ENCODE measurements at regions not wholly inside any gene's neighbourhood (a gene's known extent, or its start where the extent isn't known, plus 50 kb on each side); places are given as distances from the start of the nearest gene placed in this dataset.
"Not testable (repeated sequence)": the region's sequence is repeated elsewhere in the genome, so short reads cannot be mapped to it uniquely, and the experiment has no call there.

DNA sequence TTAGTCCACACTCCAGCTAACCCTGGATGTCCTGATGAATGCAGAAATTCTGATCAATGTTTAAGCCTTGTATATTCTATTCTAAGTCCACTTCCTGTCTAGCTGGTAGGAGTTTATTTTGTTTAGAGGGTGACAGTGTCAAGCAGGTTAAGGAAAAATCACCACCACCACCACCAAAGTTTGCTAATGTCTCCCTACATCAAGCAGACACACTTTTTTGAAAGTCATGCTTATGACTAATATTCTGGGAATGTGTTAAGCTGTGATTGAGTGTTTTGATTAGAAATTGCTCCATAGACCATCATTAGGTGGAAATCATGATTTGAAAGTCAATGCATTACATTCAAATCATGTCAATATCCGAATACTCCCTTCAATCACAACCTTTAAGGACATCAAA, 1530.1 kb downstream of the MAT2B start:
- no peak for DNase-seq

DNA sequence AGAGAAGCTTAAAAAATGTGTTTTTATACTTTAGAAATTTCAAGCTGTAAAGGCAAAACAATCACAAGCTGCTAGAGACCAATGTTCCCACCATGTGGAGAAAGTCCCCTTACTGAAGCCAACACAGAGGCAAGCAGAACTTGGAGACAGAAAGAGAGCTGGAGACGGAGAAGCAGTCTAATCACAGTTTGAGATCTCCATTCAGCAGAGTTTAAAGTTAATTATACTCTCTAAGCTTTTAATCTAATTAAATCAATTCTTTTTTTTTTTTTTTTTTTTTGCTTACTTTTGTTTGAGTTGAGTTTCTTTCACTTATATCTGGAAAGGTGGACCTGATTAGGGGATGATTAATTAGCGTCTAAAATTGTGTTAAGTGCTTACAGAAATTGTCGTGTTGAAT, 1534.3 kb downstream of the MAT2B start:
- DNase-seq: no peak

DNA sequence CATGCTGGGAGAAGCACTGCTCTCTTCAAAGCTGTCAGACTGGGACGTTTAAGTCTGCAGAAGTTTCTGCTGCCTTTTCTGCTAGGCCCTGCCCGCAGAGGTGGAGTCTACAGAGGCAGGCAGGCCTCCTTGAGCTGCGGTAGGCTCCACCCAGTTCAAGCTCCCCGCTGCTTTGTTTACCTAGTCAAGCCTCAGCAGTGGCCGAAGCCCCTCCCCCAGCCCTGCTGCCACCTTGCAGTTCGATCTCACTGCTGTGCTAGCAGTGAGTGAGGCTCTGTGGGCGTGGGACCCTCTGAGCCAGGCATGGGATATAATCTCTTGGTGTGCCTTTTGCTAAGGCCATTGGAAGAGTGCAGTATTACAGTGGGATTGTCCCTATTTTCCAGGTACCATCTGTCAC, 1540.5 kb downstream of the MAT2B start:
- DNase-seq: not testable (repeated sequence)

DNA sequence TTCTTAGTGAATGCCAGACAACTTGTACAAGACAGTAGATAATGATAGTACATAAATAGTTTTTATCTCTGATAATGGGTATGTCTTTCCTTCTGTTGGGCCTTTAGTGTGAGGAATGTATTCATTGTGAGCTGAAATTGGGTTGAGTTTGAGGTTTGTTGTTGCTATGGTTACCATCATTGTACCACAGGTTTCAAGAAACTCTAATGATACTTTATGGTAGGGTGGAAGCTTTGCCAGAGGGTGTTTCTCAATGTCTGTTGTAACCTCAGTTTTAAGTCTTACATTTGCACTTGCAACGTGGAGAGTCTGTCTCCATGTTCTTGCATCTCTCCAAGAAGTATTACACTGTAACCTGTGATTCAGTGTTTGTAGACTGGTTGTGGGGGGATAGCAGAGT, 1550.1 kb downstream of the MAT2B start:
- DNase-seq: no peak

DNA sequence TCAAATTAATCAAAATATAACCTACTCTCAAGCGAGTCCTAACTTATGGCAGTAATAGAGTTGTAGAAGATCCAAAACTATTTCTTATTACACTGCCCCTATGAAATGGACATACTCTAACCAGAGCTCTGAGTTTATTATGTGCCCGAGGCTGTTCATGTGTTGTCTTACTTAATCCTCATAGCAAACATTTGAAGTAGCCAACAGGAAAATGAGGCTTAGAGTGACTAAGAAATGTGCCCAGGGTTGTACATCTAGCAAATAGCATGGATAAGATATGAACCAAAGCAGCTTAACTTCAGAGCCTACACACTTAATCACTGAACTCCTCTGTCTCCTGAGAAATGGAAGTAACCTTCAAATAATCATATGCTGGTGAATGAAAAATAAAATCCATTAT, 1551.7 kb downstream of the MAT2B start:
- DNase-seq: no peak

DNA sequence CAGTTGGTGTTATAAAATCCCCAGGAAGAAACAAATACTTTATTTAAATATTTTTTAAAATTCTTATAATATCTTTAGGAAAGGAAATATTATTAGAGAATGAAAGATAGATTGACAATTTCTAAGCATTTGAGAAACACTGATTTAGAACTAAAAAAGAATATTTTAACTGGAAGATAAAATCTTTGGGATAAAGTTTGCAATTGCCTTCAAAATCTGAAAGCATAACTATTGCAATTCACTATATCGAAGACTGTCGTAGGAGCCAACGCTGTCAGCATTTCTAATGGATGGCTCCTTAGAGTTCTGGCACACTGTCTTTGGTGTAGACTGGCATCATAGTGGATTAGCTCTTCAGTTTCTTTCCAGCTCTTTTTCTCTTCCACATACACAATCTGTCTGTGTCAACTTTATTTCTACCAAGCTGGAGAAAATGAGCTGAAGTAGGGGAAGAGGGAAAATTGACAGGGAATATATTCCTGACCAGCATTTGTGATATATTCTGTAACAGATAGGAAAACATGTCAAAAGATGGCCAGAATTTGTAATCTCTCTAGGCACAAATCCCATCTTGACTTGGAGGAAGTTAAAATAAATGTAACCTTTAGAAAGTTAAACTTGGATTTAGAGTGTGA, 1561.4 kb downstream of the MAT2B start:
- DNase-seq: no peak

DNA sequence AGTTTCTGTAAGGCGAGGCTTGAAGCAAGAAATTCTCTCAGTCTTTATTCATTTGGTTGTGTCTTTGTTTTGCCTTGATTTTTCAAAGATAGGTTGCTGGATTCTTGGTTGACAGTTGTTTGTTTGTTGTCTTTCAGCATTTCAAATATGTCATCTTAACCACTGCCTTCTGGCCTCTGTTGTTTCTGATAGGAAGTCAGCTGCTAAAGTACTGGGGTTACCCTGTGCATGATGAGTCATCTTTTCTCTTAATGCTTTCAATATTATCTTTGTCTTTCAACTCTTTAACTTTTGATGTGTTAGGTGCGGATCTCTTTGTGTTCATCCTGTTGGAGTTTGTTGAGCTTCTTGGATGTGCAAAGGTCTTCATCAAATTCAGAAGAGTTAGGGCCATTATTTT, 1571.3 kb downstream of the MAT2B start:
- no peak for DNase-seq

DNA sequence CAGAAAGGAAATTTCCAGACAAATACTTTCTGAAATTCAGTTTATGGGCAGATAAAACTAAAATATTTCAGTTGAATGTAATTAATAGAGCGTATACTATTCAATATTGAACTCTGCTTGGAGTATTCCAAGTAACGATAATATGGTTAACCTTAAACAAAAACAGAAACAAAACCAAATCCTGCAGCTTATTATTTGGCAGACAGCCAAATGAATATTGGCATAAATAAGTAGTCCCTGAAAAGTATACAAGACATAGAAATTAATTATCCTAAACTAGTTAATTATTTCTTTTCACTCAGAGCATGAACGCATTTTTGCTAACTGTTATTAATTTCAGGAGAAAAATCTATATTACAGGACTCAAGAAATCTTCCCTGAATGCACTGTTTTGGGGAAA, 1574.0 kb downstream of the MAT2B start:
- DNase-seq: no peak

DNA sequence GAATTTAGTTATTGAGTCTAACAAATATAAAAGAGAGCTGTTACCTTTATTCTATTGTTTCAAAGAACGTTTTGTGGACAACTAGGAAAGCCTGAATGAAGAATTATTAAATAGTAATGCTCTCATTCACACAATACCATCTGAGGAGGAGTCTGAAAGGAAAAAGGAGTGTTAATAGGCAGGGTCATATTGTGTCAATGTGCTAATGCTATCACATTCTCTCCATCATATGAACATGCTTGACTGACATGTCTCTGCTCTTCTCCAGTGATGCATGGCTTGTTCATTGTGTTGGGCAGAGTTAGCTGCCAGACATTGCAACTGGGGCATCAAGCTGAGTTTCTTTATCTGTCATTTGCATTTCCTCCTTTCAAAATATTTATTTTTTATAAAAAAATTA, 1578.0 kb downstream of the MAT2B start:
- DNase-seq: no peak

DNA sequence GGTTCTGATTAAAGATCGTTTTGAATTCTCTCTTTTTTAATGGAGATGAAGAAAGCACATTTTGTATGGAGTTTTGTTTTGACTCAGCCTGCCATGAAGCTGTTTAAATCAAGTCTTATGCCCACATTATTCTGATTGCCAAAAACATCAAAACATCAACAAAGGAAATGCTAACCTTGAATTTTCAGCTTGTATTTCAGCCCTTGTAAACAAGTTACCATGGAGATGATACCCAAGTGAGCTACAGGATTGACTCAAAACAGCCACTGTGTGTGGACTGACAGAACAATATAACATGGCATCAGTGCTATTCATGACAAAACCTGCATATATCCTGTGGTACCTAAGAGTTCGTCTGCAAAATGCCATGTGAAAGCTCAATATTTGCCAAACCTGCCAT, 1581.0 kb downstream of the MAT2B start:
- DNase-seq: no peak

DNA sequence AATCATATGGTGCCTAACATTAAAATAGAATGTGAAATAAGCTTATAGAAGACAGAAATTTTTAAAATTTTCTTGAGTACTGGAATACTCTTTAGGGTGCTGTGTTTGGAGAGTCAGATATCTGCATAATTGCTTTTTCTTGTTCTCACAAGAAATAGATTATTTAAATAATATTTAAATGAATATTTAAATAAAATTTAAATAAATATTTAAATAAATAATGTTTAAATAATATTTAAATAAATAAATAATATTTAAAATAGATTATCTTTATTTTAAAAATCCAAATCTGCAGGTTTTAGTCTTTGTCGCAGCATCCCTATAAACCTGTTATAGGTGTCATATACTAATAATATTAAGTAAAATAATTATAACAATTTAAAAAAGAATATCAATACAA, 1589.4 kb downstream of the MAT2B start:
- no peak for DNase-seq

DNA sequence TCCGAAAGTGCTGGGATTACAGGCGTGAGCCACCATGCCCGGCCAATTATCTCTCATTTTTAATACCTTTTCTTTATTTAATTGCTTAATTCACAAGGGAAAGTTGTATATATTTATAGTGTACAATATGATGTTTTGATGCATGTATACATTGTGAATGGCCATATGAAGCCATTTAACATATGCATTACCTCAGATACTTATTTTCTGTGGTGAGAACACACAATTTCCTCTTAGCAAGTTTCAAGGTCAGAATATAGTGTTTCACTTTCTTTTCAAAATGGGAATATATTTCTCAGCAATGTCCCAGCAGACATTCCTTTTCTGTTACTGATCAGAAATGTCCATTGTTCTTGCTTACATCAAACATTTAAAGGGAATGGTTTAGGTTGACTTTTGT, 1596.3 kb downstream of the MAT2B start:
- no peak for DNase-seq

DNA sequence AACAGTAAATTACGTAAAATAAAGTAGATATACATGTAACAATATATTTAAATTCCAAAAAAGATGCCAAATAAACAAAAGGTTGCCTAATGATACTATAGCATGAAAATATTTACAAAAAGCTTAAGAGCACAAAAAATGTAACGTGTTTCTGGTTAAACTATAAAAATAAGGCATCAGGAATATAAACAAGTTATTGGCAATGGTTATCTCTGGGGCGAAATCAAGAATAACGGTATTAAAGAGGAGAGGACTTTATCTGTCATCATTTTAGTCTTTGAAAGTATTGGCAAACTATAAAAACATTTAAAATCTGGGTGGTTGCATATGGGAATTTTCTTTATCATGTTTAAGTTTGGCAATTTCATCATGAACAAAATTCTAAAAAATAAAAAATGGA, 1599.2 kb downstream of the MAT2B start:
- no peak for DNase-seq

DNA sequence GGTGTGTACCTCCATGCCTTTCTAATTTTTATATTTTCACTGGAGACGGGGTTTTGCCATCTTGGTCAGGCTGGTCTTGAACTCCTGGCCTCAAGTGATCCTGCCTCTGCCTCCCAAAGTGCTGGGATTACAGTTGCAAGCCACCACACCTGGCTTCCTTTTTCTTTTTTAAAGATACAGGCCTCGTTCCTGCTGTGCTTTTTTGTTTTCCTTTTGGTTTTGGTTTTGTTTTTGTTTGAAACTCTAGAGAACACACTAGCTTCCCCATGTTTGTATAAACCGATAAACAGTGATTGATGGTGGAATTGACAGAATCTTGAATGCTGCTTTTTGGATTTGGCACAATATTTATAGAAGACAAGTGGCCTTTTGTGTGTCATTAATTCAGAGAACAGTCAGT, 1603.4 kb downstream of the MAT2B start:
- DNase-seq: no peak

DNA sequence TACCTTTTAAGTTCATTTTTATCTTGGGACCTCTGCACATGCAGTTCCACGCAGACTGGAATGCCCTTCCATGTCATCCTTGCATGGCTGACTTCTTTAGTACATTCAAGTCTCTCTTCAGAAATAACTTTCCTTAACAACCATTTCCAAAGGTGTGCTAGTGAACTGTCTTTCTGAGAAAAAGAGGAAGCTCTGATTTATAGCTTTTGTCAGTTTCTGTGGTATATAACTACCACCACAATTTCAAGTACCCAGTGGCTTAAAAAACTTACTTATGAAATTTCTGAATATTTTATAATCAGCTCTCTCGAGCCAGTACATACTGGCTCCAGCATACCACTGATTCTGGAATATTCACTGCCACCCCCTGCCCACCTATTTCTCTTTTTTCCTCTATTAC, 1613.8 kb downstream of the MAT2B start:
- no peak for DNase-seq

DNA sequence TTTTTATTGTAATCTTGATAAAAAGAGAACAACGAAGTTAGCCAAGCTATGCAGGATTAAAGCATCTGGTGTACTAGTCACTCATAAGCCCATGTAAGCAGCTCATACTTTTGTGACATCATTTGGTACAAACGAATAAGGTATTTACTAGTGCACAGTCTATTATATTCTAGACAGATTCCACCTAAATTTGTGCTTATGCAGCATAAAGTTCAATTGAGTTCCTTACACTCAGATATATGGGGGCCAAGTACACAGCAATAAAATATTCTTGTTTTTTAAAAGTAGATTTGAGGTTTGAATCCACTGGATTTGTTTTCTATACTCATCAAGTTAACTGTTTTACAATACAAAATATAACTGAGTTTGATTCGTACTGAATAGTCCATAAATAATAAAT, 1621.2 kb downstream of the MAT2B start:
- DNase-seq: no peak

DNA sequence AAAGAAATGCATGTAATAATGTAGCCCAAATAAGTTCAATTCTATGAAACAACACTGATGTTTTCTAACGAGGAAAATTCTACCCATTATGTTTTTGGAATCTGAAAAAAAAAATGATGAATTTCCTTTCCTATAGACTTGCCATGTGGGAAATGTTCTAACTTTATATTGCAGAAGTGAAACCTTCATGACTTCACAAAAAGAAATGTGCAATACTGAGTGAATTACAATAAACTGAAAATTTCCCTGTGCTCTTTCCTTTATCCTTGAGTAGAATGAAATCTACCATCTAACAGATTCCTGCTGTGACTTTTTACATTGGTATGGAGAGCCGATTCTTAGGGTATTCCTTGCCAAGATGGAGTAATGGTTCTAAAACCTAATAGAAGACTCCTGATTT, 1622.5 kb downstream of the MAT2B start:
- no peak for DNase-seq

DNA sequence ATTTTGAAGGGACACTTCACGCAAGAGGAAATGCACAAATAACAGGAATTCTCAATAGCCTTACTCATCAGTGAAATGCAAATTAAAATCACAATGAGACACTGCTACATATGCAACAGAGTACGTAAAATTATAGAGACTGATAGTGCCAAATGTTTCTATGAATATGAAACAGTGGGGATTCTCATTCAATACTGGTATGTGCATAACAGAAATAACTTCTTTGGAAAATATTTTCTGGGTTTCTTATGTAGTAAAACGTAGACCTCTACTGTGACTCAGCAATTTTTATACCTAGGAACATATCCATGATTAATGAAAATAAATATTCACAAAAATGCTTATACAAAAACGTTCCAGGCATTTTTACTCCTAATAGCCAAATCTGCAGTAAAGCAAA, 1625.2 kb downstream of the MAT2B start:
- no peak for DNase-seq

DNA sequence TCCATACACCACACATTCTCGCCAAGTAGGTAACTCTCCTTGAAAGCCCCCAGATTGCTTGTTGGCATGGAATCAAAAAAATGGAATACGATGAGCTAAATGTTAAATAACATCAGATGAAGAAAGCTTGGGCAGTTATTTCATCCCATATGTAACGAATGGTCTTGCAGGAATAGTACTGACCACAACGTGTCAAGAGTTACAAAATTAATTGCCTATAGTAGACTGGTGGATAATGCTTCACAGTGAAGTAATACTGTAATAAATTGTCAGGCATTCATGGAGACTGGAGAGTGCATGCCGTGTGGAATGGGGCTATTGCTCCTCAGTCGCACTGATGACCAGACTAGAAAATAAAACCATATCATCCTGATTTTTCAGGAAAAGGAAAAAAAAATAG, 1628.7 kb downstream of the MAT2B start:
- no peak for DNase-seq

DNA sequence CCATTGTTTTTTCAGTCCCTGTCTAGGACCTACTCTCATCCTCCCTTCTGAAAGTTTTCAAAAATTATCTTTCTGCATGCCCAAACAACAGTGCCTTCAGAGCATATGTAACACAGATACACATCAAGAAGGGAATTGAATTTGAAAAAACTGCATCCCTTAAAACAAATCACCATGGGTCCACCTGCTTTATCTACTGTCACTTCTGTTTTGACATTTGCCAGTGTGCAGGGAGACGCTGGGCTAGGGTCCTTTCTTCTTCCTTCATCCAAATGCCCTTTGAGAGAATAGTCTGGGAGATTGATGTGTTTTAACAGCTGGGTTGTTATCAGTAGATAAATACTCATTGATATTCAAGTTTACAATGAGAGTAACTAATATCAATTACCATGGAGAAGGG, 1630.1 kb downstream of the MAT2B start:
- DNase-seq: no peak

DNA sequence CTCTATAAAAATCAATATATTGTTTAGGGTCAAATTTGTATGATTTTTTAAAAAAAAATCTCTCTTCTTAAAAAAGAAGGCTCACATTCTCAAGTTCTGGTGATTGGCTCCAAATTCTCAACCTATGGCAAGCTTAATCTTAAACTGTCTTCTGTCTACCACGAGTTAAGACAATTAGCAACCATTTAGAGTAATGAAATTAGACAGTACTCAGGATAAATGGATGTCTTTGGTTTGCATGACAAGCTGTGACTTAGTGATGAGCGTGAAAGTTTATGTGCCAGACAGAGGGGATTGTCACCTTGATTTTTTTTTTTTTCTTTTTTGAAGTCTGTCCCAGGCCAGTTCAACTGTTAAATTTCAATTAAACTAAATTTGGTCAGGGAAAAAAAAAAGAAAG, 1632.3 kb downstream of the MAT2B start:
- no peak for DNase-seq

DNA sequence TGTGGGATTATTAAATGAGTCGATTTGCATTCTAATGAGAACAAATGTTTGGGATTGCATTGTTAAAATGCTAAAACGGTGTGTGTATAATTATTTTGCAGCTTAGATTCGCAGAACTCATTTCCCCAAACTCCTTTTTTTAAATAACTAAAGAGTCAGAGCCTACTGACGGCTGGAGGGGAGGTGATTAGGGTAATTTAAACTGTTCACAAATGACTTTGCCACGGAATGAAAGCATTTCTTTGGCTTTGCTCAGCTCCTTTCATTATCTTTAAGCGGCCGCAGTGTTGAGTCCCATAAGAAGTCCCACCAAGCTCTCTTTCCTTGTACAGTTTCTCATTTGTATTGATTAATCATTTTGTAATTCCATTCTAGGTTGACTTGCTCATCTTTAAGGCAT, 1632.8 kb downstream of the MAT2B start:
- DNase-seq: no peak

DNA sequence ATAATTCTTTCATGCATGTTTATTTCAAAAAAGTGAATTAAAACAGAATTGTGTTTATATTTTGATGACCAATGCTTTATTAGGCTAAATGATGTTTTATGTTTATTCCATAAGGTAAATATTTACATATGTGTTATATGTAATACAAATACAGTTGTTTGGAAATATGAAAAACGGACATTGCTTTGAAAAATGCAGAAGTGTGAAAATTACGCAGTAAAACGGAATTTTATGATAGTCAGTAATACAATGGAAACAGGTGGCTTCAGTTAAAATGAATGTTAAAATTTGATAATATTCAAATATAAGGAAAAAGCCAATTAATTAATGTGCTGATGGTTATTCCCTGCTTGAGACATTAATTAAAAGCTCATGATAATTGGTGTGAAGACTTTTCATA, 1633.8 kb downstream of the MAT2B start:
- no peak for DNase-seq

DNA sequence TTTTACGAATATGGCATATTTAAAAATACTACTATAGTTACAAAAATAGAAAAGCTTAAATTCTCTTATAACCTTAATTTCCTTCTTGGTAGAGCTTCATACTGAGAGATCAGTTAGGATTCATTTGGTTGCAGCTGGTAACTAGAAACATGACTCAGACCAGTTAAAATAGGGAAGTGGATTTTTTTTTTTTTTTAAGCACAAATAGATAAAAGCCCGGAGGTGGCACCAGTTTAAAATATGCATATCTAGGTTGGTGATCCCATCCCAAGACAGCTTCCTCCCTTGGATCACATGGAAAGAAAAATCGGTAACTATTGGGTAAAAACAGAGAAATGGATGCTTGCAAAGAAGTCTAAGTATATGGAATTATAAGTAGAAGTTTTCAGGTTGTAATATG, 1634.3 kb downstream of the MAT2B start:
- no peak for DNase-seq

DNA sequence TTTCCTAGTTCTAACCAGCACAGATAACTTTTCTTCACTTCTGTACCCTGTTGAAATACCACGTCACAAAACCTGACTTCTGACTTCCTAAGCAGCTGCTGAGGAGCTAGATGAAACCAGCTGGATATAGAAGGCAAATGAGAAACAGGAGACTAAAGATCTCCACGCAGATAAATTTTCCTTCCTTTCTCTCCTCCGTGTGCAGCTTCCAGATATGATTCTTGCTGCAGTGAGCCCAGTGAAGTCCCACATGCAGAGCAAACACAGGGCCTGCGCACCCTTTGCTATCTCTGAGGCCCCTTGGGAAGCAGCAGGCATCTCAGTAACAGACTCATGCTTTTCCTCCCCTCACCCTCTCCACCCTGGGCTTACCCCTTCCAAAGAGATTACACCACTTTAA, 1638.3 kb downstream of the MAT2B start:
- DNase-seq: no peak

DNA sequence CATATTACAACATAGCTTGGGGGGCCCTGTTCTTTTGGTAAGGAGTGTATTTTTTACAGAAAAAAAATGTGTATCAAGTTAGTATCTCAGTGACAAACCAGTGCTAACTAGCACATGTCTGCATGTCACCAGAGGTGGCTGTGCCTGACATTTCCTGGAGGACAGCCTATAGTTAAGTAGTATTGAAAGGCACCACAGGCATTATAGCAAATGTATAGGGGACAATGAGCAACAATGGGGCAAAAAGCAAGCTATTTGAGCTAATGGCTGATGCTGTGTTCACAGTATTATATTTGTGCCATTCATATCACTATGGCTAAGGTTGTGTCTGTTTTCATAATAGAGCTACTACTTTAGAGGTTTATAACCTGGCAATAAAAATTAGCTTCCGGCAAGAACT, 1644.0 kb downstream of the MAT2B start:
- no peak for DNase-seq

All from NCI-H1436 (cell line).